ENCODE measurements at regions not wholly inside any gene's neighbourhood (a gene's known extent, or its start where the extent isn't known, plus 50 kb on each side); places are given as distances from the start of the nearest gene placed in this dataset.

DNA sequence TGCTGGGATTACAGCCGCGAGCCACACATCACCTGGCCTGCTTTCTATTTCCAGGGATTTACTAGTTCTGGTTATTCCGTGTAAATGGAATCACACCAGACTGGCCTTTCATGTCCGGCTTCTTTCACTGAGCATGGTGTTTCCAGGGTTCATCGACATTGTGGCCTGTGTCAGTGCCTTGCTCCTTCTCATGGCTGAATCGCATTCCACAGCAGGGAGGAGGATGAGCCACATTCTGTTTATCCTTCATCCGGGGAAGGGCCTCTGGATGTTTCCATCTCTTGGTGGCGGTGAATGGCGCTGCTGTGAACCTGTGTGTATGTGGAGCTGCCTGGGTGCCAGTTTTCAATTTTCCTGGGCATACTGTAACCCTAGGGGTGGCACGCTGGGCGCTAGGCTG, 58.7 kb upstream of the RNU6ATAC start:
- peaks cover 34% of the 10 kb centered on the region for H3K27me3 ChIP-seq (ENCODE audit: low read depth, low read length)
- H4K20me1 ChIP-seq (ENCODE audit: insufficient read depth, low read length): no peaks in the 10 kb centered on the region
- no peak overlapping the region for H3K27ac ChIP-seq (ENCODE audit: low read length)
- no peak overlapping the region for H3K9ac ChIP-seq (ENCODE audit: low read length)
- no peaks in the 10 kb centered on the region for H3K79me2 ChIP-seq (ENCODE audit: low read length)
- no peak overlapping the region for H3K4me3 ChIP-seq (ENCODE audit: low read length)
- H3K36me3 ChIP-seq (replicated peaks; ENCODE audit: low read depth, low read length): no peaks in the 10 kb centered on the region
- H3K9me3 ChIP-seq (ENCODE audit: insufficient read depth, low read length): no peaks in the 10 kb centered on the region
- H3K4me2 ChIP-seq (ENCODE audit: low read length): no peak overlapping the region
- H2AFZ ChIP-seq (ENCODE audit: low read depth, low read length): no peak overlapping the region
- TF ChIP-seq, protein P1, sequence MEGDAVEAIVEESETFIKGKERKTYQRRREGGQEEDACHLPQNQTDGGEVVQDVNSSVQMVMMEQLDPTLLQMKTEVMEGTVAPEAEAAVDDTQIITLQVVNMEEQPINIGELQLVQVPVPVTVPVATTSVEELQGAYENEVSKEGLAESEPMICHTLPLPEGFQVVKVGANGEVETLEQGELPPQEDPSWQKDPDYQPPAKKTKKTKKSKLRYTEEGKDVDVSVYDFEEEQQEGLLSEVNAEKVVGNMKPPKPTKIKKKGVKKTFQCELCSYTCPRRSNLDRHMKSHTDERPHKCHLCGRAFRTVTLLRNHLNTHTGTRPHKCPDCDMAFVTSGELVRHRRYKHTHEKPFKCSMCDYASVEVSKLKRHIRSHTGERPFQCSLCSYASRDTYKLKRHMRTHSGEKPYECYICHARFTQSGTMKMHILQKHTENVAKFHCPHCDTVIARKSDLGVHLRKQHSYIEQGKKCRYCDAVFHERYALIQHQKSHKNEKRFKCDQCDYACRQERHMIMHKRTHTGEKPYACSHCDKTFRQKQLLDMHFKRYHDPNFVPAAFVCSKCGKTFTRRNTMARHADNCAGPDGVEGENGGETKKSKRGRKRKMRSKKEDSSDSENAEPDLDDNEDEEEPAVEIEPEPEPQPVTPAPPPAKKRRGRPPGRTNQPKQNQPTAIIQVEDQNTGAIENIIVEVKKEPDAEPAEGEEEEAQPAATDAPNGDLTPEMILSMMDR (IDR thresholded peaks at IDR 0.05; ENCODE audit: low read depth, low read length): no peak
- TF ChIP-seq EZH2phosphoT487 (IDR thresholded peaks at IDR 0.05; ENCODE audit: low read depth): no peak
- no peaks in the 10 kb centered on the region for H3K4me1 ChIP-seq (ENCODE audit: low read length)

- Histone ChIP-seq H3K4me2 (ENCODE audit: low read length) (no peak overlapping the region), H3K4me1 (ENCODE audit: low read length) (no peaks in the 10 kb centered on the region), H3K79me2 (ENCODE audit: low read length) (no peaks in the 10 kb centered on the region), H3K4me3 (ENCODE audit: low read length) (no peak overlapping the region), H2AFZ (ENCODE audit: low read depth, low read length) (no peak overlapping the region), H3K36me3 (replicated peaks; ENCODE audit: low read depth, low read length) (no peaks in the 10 kb centered on the region), H4K20me1 (ENCODE audit: insufficient read depth, low read length) (no peaks in the 10 kb centered on the region), H3K9me3 (ENCODE audit: insufficient read depth, low read length) (no peaks in the 10 kb centered on the region), H3K27ac (ENCODE audit: low read length) (no peak overlapping the region), H3K9ac (ENCODE audit: low read length) (no peak overlapping the region), H3K27me3 (ENCODE audit: low read depth, low read length) (peaks cover 37% of the 10 kb centered on the region)
- TF ChIP-seq, protein P1 (IDR thresholded peaks at IDR 0.05; ENCODE audit: low read depth, low read length): no peak
- TF ChIP-seq EZH2phosphoT487 (IDR thresholded peaks at IDR 0.05; ENCODE audit: low read depth): no peak
These were observed 59.3 kb upstream of the RNU6ATAC start for GRCh38 chr9:134223591-134224122.

DNA sequence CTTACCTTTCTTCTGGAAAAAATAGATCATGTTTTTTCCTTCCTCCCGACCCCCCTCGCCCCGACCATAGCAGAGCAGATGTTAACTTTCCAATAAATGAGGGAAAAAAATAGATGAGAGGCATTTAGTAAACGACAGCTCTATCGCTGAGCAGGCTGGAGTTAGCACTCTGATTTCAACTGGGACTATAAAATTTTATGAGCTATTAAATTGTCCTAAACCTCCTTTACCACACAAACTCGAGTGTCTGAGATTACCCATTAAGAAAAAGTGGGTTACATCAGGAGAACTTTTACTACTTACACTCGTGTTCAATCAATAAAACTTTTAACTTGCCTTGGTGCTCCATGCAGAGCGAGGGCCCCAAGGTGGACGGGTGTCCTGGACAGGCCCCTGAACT, 59.8 kb upstream of the RNU6ATAC start:
- Histone ChIP-seq H4K20me1 (ENCODE audit: insufficient read depth, low read length) (no peaks in the 10 kb centered on the region), H3K27me3 (ENCODE audit: low read depth, low read length) (peaks cover 42% of the 10 kb centered on the region), H3K9ac (ENCODE audit: low read length) (no peak overlapping the region), H3K4me1 (ENCODE audit: low read length) (no peaks in the 10 kb centered on the region), H3K36me3 (replicated peaks; ENCODE audit: low read depth, low read length) (no peaks in the 10 kb centered on the region), H3K4me2 (ENCODE audit: low read length) (no peak overlapping the region), H3K79me2 (ENCODE audit: low read length) (no peaks in the 10 kb centered on the region), H2AFZ (ENCODE audit: low read depth, low read length) (no peak overlapping the region), H3K4me3 (ENCODE audit: low read length) (no peak overlapping the region), H3K9me3 (ENCODE audit: insufficient read depth, low read length) (no peaks in the 10 kb centered on the region), H3K27ac (ENCODE audit: low read length) (no peak overlapping the region)
- TF ChIP-seq, protein P1 (IDR thresholded peaks at IDR 0.05; ENCODE audit: low read depth, low read length): no peak
- TF ChIP-seq EZH2phosphoT487 (IDR thresholded peaks at IDR 0.05; ENCODE audit: low read depth): no peak

DNA sequence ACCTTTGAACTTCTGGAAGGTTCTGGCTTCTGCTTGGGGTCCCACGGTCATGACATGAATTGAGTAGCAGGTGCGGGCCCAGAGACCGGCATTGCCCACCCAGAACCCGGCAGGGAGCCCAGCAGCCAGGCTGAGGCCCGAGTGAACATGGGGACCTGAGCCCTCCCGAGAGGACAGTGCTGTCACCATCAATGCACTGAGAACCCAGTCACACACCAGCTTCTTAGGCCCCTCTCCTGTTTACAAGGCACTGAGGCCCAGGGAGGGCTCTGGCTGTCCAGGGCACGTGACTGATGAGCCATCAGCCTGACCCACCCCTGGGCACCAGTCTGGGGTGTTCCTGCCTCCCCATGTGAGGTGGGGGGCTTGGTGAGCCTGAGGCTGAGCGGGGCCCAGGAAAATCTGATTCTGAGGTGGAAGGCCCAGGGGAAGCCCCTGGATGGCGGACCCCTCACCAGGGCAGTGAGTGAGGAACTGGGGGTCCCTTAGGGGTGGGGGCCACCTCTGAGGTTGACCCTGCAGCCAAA, 60.3 kb upstream of the RNU6ATAC start:
- TF ChIP-seq EZH2phosphoT487 (IDR thresholded peaks at IDR 0.05; ENCODE audit: low read depth): no peak
- TF ChIP-seq, protein P1 (IDR thresholded peaks at IDR 0.05; ENCODE audit: low read depth, low read length): no peak
- no peaks in the 10 kb centered on the region for H4K20me1 ChIP-seq (ENCODE audit: insufficient read depth, low read length)
- H3K4me2 ChIP-seq (ENCODE audit: low read length): no peak overlapping the region
- no peaks in the 10 kb centered on the region for H3K4me1 ChIP-seq (ENCODE audit: low read length)
- H3K9me3 ChIP-seq (ENCODE audit: insufficient read depth, low read length): no peaks in the 10 kb centered on the region
- no peak overlapping the region for H3K9ac ChIP-seq (ENCODE audit: low read length)
- H3K4me3 ChIP-seq (ENCODE audit: low read length): no peak overlapping the region
- peaks cover 44% of the 10 kb centered on the region for H3K27me3 ChIP-seq (ENCODE audit: low read depth, low read length)
- H3K79me2 ChIP-seq (ENCODE audit: low read length): no peaks in the 10 kb centered on the region
- H3K36me3 ChIP-seq (replicated peaks; ENCODE audit: low read depth, low read length): no peaks in the 10 kb centered on the region
- H2AFZ ChIP-seq (ENCODE audit: low read depth, low read length): no peak overlapping the region
- no peak overlapping the region for H3K27ac ChIP-seq (ENCODE audit: low read length)
